ENCODE measurements at regions not wholly inside any gene's neighbourhood (a gene's known extent, or its start where the extent isn't known, plus 50 kb on each side); places are given as distances from the start of the nearest gene placed in this dataset.

- no peak for DNase-seq (ENCODE audit: low read depth, low spot score)
- CTCF ChIA-PET, result no interaction called here
- BruUV-seq (replicated peaks), result no TSS peak
- no peak overlapping the region for H3K27ac ChIP-seq (ENCODE audit: low read depth, low read length)
- POLR2A ChIA-PET, result no interaction called here
- RAD21 ChIA-PET (ENCODE audit: low non-redundant PET in 1 of 2, low total read pairs in 2 of 2, uncharacterized antibody in 2 of 2, unreplicated experiment in 2 of 2), result no interaction called here
- no peaks in the 10 kb centered on the region for H4K20me1 ChIP-seq (ENCODE audit: insufficient read depth)
- intact Hi-C loops (cut with micrococcal nuclease), result no loop called here
- H3K9ac ChIP-seq (ENCODE audit: low read length), result no peak overlapping the region
- H3K36me3 ChIP-seq (ENCODE audit: control insufficient read depth in 1 of 2, insufficient read depth in 2 of 2, low read length in 2 of 2), result no peaks in the 10 kb centered on the region
- H3K4me3 ChIP-seq (replicated peaks in 1 of 2; ENCODE audit: low read depth in 1 of 2, low read length in 2 of 2), result no peak overlapping the region
- no peak for ATAC-seq
- no peaks in the 10 kb centered on the region for H3K27me3 ChIP-seq (ENCODE audit: insufficient read depth, low read length)
- H3K9me3 ChIP-seq (ENCODE audit: control insufficient read depth in 1 of 2, insufficient read depth in 1 of 2, low read depth in 1 of 2, low read length in 2 of 2), result peaks cover 0 to 13% of the 10 kb centered on the region in 2 experiments; a peak in 2 of 4 replicates
- H3K4me1 ChIP-seq (ENCODE audit: control insufficient read depth in 1 of 2, insufficient read depth in 2 of 2, low read length in 2 of 2), result no peaks in the 10 kb centered on the region
- H3K79me2 ChIP-seq (ENCODE audit: insufficient read depth, low read length), result no peaks in the 10 kb centered on the region
- no peak overlapping the region for H3K4me2 ChIP-seq (ENCODE audit: low read length)
- H2AFZ ChIP-seq (ENCODE audit: low read depth, low read length, poor library complexity, severe bottlenecking), result no peak overlapping the region
- H3K9me2 ChIP-seq (ENCODE audit: insufficient read depth), result no peaks in the 10 kb centered on the region
- no peak for TF ChIP-seq TCF7L2 (IDR thresholded peaks at IDR 0.05; ENCODE audit: borderline replicate concordance, extremely low read depth, insufficient read depth, insufficient read length)
- no peak for TF ChIP-seq POLR2AphosphoS5 (IDR thresholded peaks at IDR 0.05; ENCODE audit: low read depth, low read length)
- no peak for TF ChIP-seq ELF1 (IDR thresholded peaks at IDR 0.05; ENCODE audit: borderline replicate concordance, low read depth)
- no peak for TF ChIP-seq ZBTB33 (IDR thresholded peaks at IDR 0.05; ENCODE audit: extremely low read depth, insufficient replicate concordance, low read length)
- no peak for TF ChIP-seq SIN3A (IDR thresholded peaks at IDR 0.05; ENCODE audit: low read depth)
- TF ChIP-seq SP1 (IDR thresholded peaks at IDR 0.05; ENCODE audit: low read depth), result no peak
- TF ChIP-seq FOSL1 (IDR thresholded peaks at IDR 0.05; ENCODE audit: low read depth), result no peak
- TF ChIP-seq CBX3 (IDR thresholded peaks at IDR 0.05; ENCODE audit: low read depth), result no peak
- TF ChIP-seq YY1 (IDR thresholded peaks at IDR 0.05; ENCODE audit: extremely low read depth, insufficient replicate concordance, low read depth, low read length), result no peak
- TF ChIP-seq ZNF274 (IDR thresholded peaks at IDR 0.05; ENCODE audit: low read depth, low read length), result no peak
- TF ChIP-seq CTCF (IDR thresholded peaks at IDR 0.05 in 2 of 3, conservative IDR thresholded peaks at IDR 0.05 in 1 of 3; ENCODE audit: borderline replicate concordance in 1 of 3, insufficient read depth in 1 of 3, low read depth in 2 of 3, low read length in 2 of 3), result no peak
- no peak for TF ChIP-seq EZH2 (IDR thresholded peaks at IDR 0.05)
- TF ChIP-seq ATF3 (IDR thresholded peaks at IDR 0.05), result no peak
- no peak for TF ChIP-seq RAD21 (IDR thresholded peaks at IDR 0.05; ENCODE audit: low read depth)
- TF ChIP-seq ZFX (IDR thresholded peaks at IDR 0.05), result no peak
- TF ChIP-seq MAX (IDR thresholded peaks at IDR 0.05), result no peak
Observed at GRCh38 chr2:49585921-49586320, 431.6 kb upstream of the FSHR start.
